ENCODE measurements at regions not wholly inside any gene's neighbourhood (a gene's known extent, or its start where the extent isn't known, plus 50 kb on each side); places are given as distances from the start of the nearest gene placed in this dataset.

DNA sequence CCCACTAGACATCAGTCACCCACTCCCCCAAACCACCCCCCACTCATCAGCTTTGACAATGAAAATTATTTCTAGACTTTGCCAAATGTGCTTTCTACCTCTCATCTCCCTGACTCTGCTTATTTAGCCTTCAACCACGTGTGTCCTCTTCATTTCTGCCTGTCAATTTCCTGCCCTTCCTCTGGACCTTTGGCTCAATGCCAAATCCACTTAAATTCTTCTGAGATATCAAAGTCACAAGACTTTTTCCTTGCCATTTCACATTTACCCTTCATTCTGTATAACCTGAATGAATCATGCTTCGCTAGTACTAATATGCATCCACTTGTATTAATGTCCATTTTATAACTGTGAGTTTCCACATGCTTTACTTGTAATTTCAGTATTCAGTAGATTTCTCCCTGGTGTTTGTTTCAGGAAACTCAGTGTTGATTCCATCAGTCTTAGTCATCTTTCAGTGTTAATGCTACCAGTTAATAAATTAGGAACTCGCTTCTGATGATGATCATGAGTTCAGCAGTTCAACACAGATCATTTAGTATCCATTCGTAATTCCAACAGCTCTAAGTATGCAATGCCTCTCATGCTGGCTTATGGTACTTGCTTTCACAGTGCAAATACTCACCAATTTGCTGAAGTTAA, 128.2 kb upstream of the OSTN start:
- TF ChIP-seq, protein P1, sequence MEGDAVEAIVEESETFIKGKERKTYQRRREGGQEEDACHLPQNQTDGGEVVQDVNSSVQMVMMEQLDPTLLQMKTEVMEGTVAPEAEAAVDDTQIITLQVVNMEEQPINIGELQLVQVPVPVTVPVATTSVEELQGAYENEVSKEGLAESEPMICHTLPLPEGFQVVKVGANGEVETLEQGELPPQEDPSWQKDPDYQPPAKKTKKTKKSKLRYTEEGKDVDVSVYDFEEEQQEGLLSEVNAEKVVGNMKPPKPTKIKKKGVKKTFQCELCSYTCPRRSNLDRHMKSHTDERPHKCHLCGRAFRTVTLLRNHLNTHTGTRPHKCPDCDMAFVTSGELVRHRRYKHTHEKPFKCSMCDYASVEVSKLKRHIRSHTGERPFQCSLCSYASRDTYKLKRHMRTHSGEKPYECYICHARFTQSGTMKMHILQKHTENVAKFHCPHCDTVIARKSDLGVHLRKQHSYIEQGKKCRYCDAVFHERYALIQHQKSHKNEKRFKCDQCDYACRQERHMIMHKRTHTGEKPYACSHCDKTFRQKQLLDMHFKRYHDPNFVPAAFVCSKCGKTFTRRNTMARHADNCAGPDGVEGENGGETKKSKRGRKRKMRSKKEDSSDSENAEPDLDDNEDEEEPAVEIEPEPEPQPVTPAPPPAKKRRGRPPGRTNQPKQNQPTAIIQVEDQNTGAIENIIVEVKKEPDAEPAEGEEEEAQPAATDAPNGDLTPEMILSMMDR (IDR thresholded peaks at IDR 0.05; ENCODE audit: low read depth, low read length, poor library complexity, severe bottlenecking), result no peak
- TF ChIP-seq EZH2phosphoT487 (IDR thresholded peaks at IDR 0.05; ENCODE audit: borderline replicate concordance, low read length), result no peak

Measured in DOHH2 (cell line).